DND-41 (cell line): ENCODE measurements at regions not wholly inside any gene's neighbourhood (a gene's known extent, or its start where the extent isn't known, plus 50 kb on each side); places are given as distances from the start of the nearest gene placed in this dataset.
"Not testable (repeated sequence)": the region's sequence is repeated elsewhere in the genome, so short reads cannot be mapped to it uniquely, and the experiment has no call there.

ENCODE experiments used
- ATAC-seq: fragments of 200-7000 bp; cut with Tn5 transposase; 3 replicates; pipeline ENCODE4 v1.9.1; 2021; ENCODE audit warnings: low read depth; ENCODE audit not compliant: insufficient read depth
- DNase-seq: peaks from one replicate; pipeline ENCODE4 v3.0.0-alpha.2; 2020
- H2AFZ ChIP-seq: 2 replicates; pipeline ENCODE4 v1.6.0; 2012; ENCODE audit warnings: low read depth, low read length
- H3K27ac ChIP-seq: 2 replicates; pipeline ENCODE4 v1.5.1; 2012; ENCODE audit warnings: low read length, inconsistent platforms
- H3K27me3 ChIP-seq: fragments of 200-600 bp; sonication (generic); 2 replicates; pipeline ENCODE4 v1.6.0; 2012; ENCODE audit warnings: low read length, mild to moderate bottlenecking, inconsistent platforms; ENCODE audit not compliant: insufficient read depth, poor library complexity
- H3K36me3 ChIP-seq: 2 replicates; pipeline ENCODE4 v1.5.1; 2012; ENCODE audit warnings: low read length, inconsistent platforms; ENCODE audit not compliant: insufficient read depth
- H3K4me1 ChIP-seq: 2 replicates; pipeline ENCODE4 v1.5.1; 2012; ENCODE audit warnings: mild to moderate bottlenecking, low read length; ENCODE audit not compliant: insufficient read depth
- H3K4me2 ChIP-seq: 2 replicates; pipeline ENCODE4 v1.6.0; 2012; ENCODE audit warnings: mild to moderate bottlenecking, moderate library complexity, low read length, inconsistent platforms; ENCODE audit not compliant: insufficient read depth
- H3K4me3 ChIP-seq, 2 experiments: fragments of 200-600 bp in 1 of 2; shearing (Covaris generic) in 1 of 2; 2 replicates each; pipeline ENCODE4 v1.5.1; 2012 to 2016; ENCODE audit warnings: inconsistent platforms in 2 of 2, low read length in 2 of 2, mild to moderate bottlenecking in 2 of 2, low read depth in 1 of 2, moderate library complexity in 1 of 2
- H3K79me2 ChIP-seq: 2 replicates; pipeline ENCODE4 v1.6.0; 2012; ENCODE audit warnings: low read length, inconsistent platforms; ENCODE audit not compliant: insufficient read depth
- H3K9ac ChIP-seq: 2 replicates; pipeline ENCODE4 v1.6.0; 2012; ENCODE audit warnings: low read depth, mild to moderate bottlenecking, inconsistent platforms, low read length, moderate library complexity
- H3K9me3 ChIP-seq: 2 replicates; pipeline ENCODE4 v1.5.1; 2012; ENCODE audit warnings: low read length, moderate library complexity, mild to moderate bottlenecking, inconsistent platforms; ENCODE audit not compliant: insufficient read depth, severe bottlenecking
- H4K20me1 ChIP-seq: 2 replicates; pipeline ENCODE4 v1.6.0; 2012; ENCODE audit warnings: low read length; ENCODE audit not compliant: insufficient read depth
- EZH2 ChIP-seq: IDR thresholded peaks from 3 replicates; pipeline ENCODE4 v1.6.1; 2012; ENCODE audit warnings: borderline replicate concordance, low read depth, mild to moderate bottlenecking, moderate library complexity, low read length, inconsistent platforms; ENCODE audit not compliant: severe bottlenecking
- TF ChIP-seq, protein P1 (sequence below): IDR thresholded peaks from 2 replicates; pipeline ENCODE4 v1.5.1; 2012; ENCODE audit warnings: borderline replicate concordance, low read length, moderate library complexity, mild to moderate bottlenecking; ENCODE audit not compliant: poor library complexity, severe bottlenecking; ENCODE audit errors: extremely low read depth

DNA sequence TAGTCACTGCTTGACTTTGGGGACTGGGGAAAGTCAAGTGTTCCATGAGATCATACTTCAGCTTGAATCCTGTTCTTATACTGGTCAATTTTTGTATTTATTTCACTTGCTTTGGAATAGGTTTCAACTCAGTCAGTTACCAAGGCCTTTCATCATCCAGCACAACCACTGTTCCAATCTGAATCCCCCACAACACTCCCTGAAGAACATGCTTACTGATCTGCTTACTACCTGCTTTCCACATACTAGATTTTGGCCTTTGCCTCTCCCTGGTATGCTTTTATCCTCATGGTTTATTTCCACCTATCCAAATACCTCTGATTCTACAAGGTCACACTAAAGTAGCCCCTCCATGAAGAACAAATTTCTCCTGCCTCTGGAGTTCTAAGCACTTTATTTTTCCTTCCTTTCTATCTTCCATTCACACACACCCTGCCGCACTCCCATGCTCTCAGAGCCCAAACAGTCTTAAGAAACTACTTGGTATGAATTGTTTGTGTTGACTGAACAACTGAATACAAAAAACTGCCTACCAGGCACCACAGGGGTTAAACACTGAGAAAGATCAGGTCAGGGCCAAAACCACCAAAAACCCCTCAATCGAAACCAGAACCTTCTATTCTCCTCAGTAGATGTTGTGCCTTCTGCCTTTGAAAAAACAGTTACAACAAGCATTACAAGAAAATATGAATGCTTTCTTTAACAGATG, 178.1 kb downstream of the AVL9 start:
- Histone ChIP-seq H2AFZ (no peak overlapping the region), H4K20me1 (no peaks in the 10 kb centered on the region), H3K9me3 (no peaks in the 10 kb centered on the region), H3K36me3 (no peaks in the 10 kb centered on the region), H3K79me2 (no peaks in the 10 kb centered on the region), H3K9ac (no peak overlapping the region), H3K4me1 (no peaks in the 10 kb centered on the region), H3K4me2 (no peak overlapping the region), H3K27me3 (no peaks in the 10 kb centered on the region), H3K4me3 (no peak overlapping the region), H3K27ac (no peak overlapping the region)
- DNase-seq = no peak
- no peak for ATAC-seq
- no peak for TF ChIP-seq EZH2
- TF ChIP-seq, protein P1, sequence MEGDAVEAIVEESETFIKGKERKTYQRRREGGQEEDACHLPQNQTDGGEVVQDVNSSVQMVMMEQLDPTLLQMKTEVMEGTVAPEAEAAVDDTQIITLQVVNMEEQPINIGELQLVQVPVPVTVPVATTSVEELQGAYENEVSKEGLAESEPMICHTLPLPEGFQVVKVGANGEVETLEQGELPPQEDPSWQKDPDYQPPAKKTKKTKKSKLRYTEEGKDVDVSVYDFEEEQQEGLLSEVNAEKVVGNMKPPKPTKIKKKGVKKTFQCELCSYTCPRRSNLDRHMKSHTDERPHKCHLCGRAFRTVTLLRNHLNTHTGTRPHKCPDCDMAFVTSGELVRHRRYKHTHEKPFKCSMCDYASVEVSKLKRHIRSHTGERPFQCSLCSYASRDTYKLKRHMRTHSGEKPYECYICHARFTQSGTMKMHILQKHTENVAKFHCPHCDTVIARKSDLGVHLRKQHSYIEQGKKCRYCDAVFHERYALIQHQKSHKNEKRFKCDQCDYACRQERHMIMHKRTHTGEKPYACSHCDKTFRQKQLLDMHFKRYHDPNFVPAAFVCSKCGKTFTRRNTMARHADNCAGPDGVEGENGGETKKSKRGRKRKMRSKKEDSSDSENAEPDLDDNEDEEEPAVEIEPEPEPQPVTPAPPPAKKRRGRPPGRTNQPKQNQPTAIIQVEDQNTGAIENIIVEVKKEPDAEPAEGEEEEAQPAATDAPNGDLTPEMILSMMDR = no peak

DNA sequence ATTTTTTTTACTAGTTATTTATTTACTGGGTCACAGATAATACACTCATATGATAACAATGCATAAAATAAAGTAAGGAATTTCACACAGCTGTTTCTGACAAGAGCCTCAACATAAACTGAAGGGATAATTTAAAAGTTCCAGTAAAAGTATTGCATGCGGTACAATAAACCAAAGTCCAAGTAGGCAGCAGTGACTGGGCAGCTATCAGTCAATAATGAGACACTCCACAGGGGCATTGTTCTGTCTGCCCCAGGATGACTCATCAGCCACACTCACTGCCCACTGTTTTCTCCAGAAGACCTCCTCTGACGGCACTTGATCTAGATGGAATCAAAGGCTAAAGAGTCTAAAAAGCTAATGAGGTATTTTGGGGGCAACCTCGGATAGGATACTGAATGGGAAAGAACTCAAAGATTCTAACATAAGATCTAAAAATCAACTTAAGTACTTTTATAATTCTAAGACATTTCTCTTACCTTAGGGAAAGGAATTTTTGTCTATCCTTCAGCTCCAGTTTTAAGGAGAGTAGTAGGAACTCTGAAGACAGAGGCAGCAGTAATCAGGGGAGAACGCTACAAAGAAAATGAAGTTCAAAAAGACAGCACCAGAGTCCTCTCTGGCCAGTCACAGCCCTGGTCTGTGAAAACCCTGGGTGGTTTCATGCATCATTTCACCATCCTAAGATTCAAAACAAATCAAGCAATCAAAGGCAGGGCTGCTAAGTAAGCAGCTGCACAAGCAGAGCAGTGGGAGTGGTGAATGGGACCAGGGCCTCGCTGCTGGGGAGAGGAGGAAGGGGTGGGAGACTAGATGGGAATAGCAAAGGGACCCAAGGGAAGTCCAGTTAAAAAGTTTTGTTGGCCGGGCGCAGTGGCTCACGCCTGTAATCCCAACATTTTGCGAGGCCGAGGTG, 175.1 kb downstream of the AVL9 start:
- H3K9me3 ChIP-seq = no peaks in the 10 kb centered on the region
- DNase-seq (no peak), ATAC-seq (no peak)
- H3K4me1 ChIP-seq = no peaks in the 10 kb centered on the region
- no peak overlapping the region for H3K4me2 ChIP-seq
- H3K27ac ChIP-seq = no peak overlapping the region
- no peaks in the 10 kb centered on the region for H3K27me3 ChIP-seq
- no peak overlapping the region for H2AFZ ChIP-seq
- no peaks in the 10 kb centered on the region for H4K20me1 ChIP-seq
- H3K4me3 ChIP-seq = no peak overlapping the region
- no peak overlapping the region for H3K9ac ChIP-seq
- H3K36me3 ChIP-seq = no peaks in the 10 kb centered on the region
- TF ChIP-seq, protein P1 = no peak
- no peak for TF ChIP-seq EZH2
- H3K79me2 ChIP-seq = no peaks in the 10 kb centered on the region

DNA sequence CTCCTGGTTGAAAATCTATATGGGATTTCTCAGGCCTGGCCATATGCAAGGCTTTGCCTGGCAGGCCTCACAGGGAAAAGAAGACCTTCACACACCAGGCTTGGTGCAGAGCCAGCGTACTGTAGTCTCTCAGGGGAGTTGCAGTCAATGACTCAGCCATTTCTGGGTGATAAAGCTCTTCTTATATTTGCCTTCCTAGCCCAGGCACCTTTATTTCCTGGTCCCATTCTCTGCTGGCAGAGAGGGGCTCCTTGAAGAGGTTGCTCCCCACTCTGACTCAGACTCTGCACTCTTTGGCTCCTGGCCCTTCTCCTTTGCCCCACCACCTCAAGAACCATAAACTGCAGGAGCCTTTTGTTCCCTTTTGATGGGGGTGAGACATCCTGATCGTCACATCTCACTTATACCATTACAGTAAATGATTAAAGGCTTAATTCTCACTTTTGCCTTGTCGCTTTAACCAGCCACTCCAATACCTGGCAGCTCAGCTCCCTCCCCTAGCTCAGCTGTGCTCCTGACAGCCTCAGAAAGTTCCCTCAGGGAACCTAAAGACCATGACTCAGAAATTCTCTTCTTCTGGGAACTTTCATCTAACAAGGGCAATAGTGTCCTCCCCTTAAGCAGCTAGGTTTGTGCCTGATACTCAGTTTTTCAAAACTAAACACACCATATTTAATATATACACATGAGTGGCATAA, 174.0 kb downstream of the AVL9 start:
- not testable (repeated sequence) for H3K27ac ChIP-seq, ATAC-seq

DNA sequence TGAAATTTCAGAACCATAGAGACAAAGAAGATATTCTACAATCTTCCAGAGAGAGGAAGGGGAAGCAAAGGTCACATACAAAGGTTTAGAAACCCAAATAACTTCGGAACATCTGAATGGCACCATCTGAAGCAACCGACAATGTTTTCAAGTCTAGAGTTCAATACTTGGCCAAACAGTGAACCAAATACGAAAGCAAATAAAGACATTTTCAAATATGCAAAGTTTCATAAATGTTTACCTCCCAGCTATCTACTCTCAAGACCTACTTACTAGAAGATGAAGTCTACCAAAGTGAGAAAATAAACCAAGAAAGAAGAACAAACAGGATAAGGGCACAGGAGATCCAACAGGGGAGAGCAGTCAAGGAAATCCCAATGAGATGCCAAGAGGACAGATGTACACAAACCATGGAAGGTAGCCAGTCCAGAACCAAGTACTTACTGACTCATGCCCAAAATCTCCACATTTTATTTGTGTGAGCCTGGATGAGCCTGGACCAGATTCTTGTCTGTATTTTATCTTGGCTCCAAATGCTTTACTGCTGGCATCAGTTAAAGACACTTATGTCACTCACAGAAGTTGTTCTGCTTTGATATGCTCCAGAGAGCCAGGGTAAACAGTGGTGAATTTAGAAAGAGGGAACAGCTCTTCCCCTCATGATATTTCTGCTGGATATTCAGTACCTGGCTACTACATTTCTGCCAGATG, 173.3 kb downstream of the AVL9 start:
- not testable (repeated sequence) for H3K27ac ChIP-seq, H4K20me1 ChIP-seq, DNase-seq, H3K4me2 ChIP-seq, H3K9me3 ChIP-seq, H3K79me2 ChIP-seq, H3K9ac ChIP-seq, H3K4me3 ChIP-seq, H3K27me3 ChIP-seq, ATAC-seq, H2AFZ ChIP-seq, H3K4me1 ChIP-seq, H3K36me3 ChIP-seq

More for the DNA sequence above, 174.0 kb downstream of the AVL9 start:
- H4K20me1 ChIP-seq, H3K79me2 ChIP-seq, H3K27me3 ChIP-seq, H3K9me3 ChIP-seq, H3K9ac ChIP-seq, H3K4me1 ChIP-seq, H2AFZ ChIP-seq, H3K36me3 ChIP-seq, DNase-seq, H3K4me3 ChIP-seq, H3K4me2 ChIP-seq: not testable (repeated sequence)

DNA sequence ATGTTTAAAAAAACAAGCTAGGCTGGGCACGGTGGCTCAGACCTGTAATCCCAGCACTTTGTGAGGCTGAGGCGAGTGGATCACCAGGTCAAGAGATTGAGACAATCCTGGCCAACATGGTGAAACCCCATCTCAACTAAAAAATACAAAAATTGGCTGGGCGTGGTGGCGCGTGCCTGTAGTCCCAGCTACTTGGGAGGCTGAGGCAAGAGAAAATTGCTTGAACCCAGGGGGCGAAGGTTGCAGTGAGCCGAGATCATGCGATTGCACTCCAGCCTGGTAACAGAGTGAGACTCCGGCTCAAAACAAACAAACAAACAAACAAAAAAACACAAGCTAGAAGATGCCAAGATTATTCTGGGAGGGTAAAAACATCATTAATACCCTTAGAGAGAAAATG, 172.3 kb downstream of the AVL9 start:
- not testable (repeated sequence) for ATAC-seq, H2AFZ ChIP-seq, H3K9ac ChIP-seq, H4K20me1 ChIP-seq, H3K27ac ChIP-seq, H3K4me1 ChIP-seq, H3K79me2 ChIP-seq, H3K27me3 ChIP-seq, H3K4me2 ChIP-seq, DNase-seq, H3K9me3 ChIP-seq, H3K4me3 ChIP-seq, H3K36me3 ChIP-seq

DNA sequence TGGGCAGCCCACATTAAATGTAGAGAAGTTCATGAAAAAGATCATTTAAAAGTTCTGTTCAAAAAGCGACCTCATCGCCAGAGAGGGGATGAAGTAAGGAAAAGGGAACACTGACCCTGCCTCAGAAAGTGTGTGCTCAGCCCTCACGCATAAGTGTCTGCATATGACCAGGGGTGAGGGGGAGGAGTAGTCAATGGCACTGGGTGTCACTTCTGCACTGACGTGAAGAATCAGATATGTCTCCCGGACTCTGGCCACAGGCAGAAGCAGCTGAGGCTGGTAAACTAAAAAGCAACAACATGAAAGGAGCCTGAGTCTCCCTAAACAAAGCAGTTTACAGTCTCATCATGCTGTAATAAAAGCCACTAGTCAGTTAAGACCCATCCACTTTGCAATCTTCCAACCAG, 168.5 kb downstream of the AVL9 start:
- not testable (repeated sequence) for H3K27ac ChIP-seq

More for the DNA sequence above, 168.5 kb downstream of the AVL9 start:
- H3K4me2 ChIP-seq, ATAC-seq, H3K79me2 ChIP-seq, H3K4me1 ChIP-seq, H4K20me1 ChIP-seq, H3K4me3 ChIP-seq, H2AFZ ChIP-seq, H3K9ac ChIP-seq, H3K9me3 ChIP-seq, H3K36me3 ChIP-seq, H3K27me3 ChIP-seq, DNase-seq: not testable (repeated sequence)
